RWPE2 (cell line): ENCODE measurements at regions not wholly inside any gene's neighbourhood (a gene's known extent, or its start where the extent isn't known, plus 50 kb on each side); places are given as distances from the start of the nearest gene placed in this dataset.

Experiments used
- ATAC-seq: fragments of 200-7000 bp; cut with Tn5 transposase; 3 replicates; pipeline ENCODE4 v1.9.1; 2021; ENCODE audit warnings: low read depth
- DNase-seq: peaks from one replicate; pipeline ENCODE4 v3.0.0-alpha.2; 2020; ENCODE audit warnings: low spot score
- H3K27ac ChIP-seq: fragments of 450-650 bp; 2 replicates; pipeline ENCODE4 v1.5.1; 2017; ENCODE audit warnings: mild to moderate bottlenecking; ENCODE audit not compliant: poor library complexity, severe bottlenecking
- H3K27me3 ChIP-seq: fragments of 250-450 bp; sonication (Bioruptor Pico); 2 replicates; pipeline ENCODE4 v1.5.1; 2021; ENCODE audit warnings: mild to moderate bottlenecking, moderate library complexity; ENCODE audit not compliant: insufficient read depth, poor library complexity, severe bottlenecking
- H3K36me3 ChIP-seq: fragments of 250-450 bp; sonication (Bioruptor Pico); 2 replicates; pipeline ENCODE4 v1.5.1; 2020; ENCODE audit warnings: low read depth, mild to moderate bottlenecking, moderate library complexity
- H3K4me1 ChIP-seq: fragments of 250-450 bp; sonication (Bioruptor Pico); 2 replicates; pipeline ENCODE4 v1.5.1; 2021; ENCODE audit warnings: mild to moderate bottlenecking, moderate library complexity; ENCODE audit not compliant: insufficient read depth, poor library complexity, severe bottlenecking
- H3K4me3 ChIP-seq: fragments of 250-450 bp; sonication (Bioruptor Pico); 2 replicates; pipeline ENCODE4 v1.5.1; 2021; ENCODE audit warnings: mild to moderate bottlenecking, moderate library complexity; ENCODE audit not compliant: severe bottlenecking
- H3K9me3 ChIP-seq: fragments of 250-450 bp; sonication (Bioruptor Pico); 2 replicates; pipeline ENCODE4 v1.5.1; 2021; ENCODE audit warnings: mild to moderate bottlenecking, moderate library complexity; ENCODE audit not compliant: severe bottlenecking
- TF ChIP-seq, protein P1 (sequence below): fragments of 450-650 bp; IDR thresholded peaks from one replicate; pipeline ENCODE4 v1.5.1; 2017; ENCODE audit warnings: mild to moderate bottlenecking, moderate library complexity; ENCODE audit not compliant: poor library complexity, severe bottlenecking

GRCh38 chr5:97580746-97581145 lies 397.7 kb upstream of the RIOK2 start:
- no peaks in the 10 kb centered on the region for H3K9me3 ChIP-seq
- no peak overlapping the region for H3K27ac ChIP-seq
- DNase-seq, result no peak
- no peaks in the 10 kb centered on the region for H3K4me1 ChIP-seq
- H3K4me3 ChIP-seq, result no peak overlapping the region
- H3K36me3 ChIP-seq, result no peaks in the 10 kb centered on the region
- TF ChIP-seq, protein P1, sequence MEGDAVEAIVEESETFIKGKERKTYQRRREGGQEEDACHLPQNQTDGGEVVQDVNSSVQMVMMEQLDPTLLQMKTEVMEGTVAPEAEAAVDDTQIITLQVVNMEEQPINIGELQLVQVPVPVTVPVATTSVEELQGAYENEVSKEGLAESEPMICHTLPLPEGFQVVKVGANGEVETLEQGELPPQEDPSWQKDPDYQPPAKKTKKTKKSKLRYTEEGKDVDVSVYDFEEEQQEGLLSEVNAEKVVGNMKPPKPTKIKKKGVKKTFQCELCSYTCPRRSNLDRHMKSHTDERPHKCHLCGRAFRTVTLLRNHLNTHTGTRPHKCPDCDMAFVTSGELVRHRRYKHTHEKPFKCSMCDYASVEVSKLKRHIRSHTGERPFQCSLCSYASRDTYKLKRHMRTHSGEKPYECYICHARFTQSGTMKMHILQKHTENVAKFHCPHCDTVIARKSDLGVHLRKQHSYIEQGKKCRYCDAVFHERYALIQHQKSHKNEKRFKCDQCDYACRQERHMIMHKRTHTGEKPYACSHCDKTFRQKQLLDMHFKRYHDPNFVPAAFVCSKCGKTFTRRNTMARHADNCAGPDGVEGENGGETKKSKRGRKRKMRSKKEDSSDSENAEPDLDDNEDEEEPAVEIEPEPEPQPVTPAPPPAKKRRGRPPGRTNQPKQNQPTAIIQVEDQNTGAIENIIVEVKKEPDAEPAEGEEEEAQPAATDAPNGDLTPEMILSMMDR, result no peak
- ATAC-seq, result no peak
- H3K27me3 ChIP-seq, result no peaks in the 10 kb centered on the region

- Histone ChIP-seq H3K9me3 (no peaks in the 10 kb centered on the region), H3K27ac (no peak overlapping the region), H3K4me1 (no peaks in the 10 kb centered on the region), H3K4me3 (no peak overlapping the region), H3K27me3 (no peaks in the 10 kb centered on the region), H3K36me3 (no peaks in the 10 kb centered on the region)
- no peak for DNase-seq
- TF ChIP-seq, protein P1, result no peak
- ATAC-seq, result no peak
These were observed 408.7 kb upstream of the RIOK2 start for GRCh38 chr5:97591781-97592180.

GRCh38 chr5:97600486-97600885 lies 417.4 kb upstream of the RIOK2 start:
- H3K9me3 ChIP-seq, result no peaks in the 10 kb centered on the region
- DNase-seq, result no peak
- no peak for ATAC-seq
- H3K4me1 ChIP-seq, result no peaks in the 10 kb centered on the region
- H3K27ac ChIP-seq, result no peak overlapping the region
- H3K27me3 ChIP-seq, result no peaks in the 10 kb centered on the region
- no peaks in the 10 kb centered on the region for H3K36me3 ChIP-seq
- no peak overlapping the region for H3K4me3 ChIP-seq
- TF ChIP-seq, protein P1, result no peak

- TF ChIP-seq, protein P1, result no peak
- Histone ChIP-seq H3K27ac (no peak overlapping the region), H3K27me3 (no peaks in the 10 kb centered on the region), H3K4me3 (no peak overlapping the region), H3K4me1 (no peaks in the 10 kb centered on the region), H3K36me3 (no peaks in the 10 kb centered on the region), H3K9me3 (no peaks in the 10 kb centered on the region)
- DNase-seq (no peak), ATAC-seq (no peak)
These were observed 418.6 kb upstream of the RIOK2 start for GRCh38 chr5:97601651-97602050.

DNA sequence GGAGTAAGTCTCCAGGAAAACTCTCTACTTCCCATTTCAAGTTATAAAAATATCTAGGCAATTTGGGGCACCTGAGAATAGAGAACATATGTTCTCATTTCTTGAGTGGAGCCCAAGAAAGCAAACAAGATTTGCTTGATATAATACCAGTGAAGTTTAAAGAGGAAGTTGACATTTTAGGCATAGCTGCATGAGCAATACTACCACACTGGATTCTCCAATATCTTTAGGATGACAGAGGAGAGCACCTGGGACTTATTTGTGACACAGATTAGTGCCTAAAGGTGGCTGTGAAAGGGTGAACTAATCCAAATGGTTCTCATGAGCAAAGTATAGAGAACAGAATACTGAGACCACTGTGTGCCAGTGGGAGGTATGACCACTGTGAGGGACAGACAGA lies 423.5 kb upstream of the RIOK2 start:
- Histone ChIP-seq H3K27ac (no peak overlapping the region), H3K4me3 (no peak overlapping the region), H3K4me1 (no peaks in the 10 kb centered on the region), H3K27me3 (no peaks in the 10 kb centered on the region), H3K36me3 (no peaks in the 10 kb centered on the region), H3K9me3 (no peaks in the 10 kb centered on the region)
- ATAC-seq (no peak), DNase-seq (no peak)
- TF ChIP-seq, protein P1, result no peak
